Mesenchymal stem cell (in vitro differentiated cells and primary cell): ENCODE measurements at regions not wholly inside any gene's neighbourhood (a gene's known extent, or its start where the extent isn't known, plus 50 kb on each side); places are given as distances from the start of the nearest gene placed in this dataset.

Experiments used
- DNase-seq: peaks from one replicate; pipeline ENCODE4 v3.0.0-alpha.2; 2013
- H2AFZ ChIP-seq: one replicate; pipeline ENCODE4 v1.6.1; 2013; ENCODE audit warnings: low read depth, mild to moderate bottlenecking, control low read depth, inconsistent platforms, low read length, moderate library complexity
- H2AK5ac ChIP-seq: 2 replicates; pipeline ENCODE4 v1.6.1; 2013; ENCODE audit warnings: low read length, moderate library complexity, mild to moderate bottlenecking, inconsistent platforms; ENCODE audit not compliant: severe bottlenecking
- H2BK120ac ChIP-seq: one replicate; pipeline ENCODE4 v1.6.1; 2013; ENCODE audit warnings: low read depth, mild to moderate bottlenecking, inconsistent platforms, low read length, moderate library complexity
- H2BK12ac ChIP-seq, 2 experiments: one replicate each; pipeline ENCODE4 v1.6.1; 2013; ENCODE audit warnings: inconsistent platforms in 2 of 2, low read length in 2 of 2, mild to moderate bottlenecking in 2 of 2, moderate library complexity in 2 of 2, control low read depth in 1 of 2
- H2BK15ac ChIP-seq: one replicate; pipeline ENCODE4 v1.6.1; 2013; ENCODE audit warnings: mild to moderate bottlenecking, low read depth, inconsistent platforms; ENCODE audit not compliant: poor library complexity, severe bottlenecking
- H2BK5ac ChIP-seq: 2 replicates; pipeline ENCODE4 v1.6.1; 2013; ENCODE audit warnings: low read depth, mild to moderate bottlenecking, low read length, control low read depth, inconsistent platforms; ENCODE audit not compliant: poor library complexity, severe bottlenecking
- H3K14ac ChIP-seq, 2 experiments: one replicate each; pipeline ENCODE4 v1.6.1; 2013; ENCODE audit warnings: inconsistent platforms in 2 of 2, low read length in 2 of 2, control low read depth in 1 of 2, mild to moderate bottlenecking in 1 of 2, moderate library complexity in 1 of 2
- H3K18ac ChIP-seq, 2 experiments: one replicate each; pipeline ENCODE4 v1.6.1; 2013; ENCODE audit warnings: inconsistent platforms in 2 of 2, low read length in 2 of 2, control low read depth in 1 of 2, low read depth in 1 of 2, mild to moderate bottlenecking in 1 of 2
- H3K23ac ChIP-seq, 2 experiments: one replicate each; pipeline ENCODE4 v1.6.1; 2013; ENCODE audit warnings: inconsistent platforms in 2 of 2, low read length in 2 of 2, mild to moderate bottlenecking in 2 of 2, moderate library complexity in 2 of 2, control low read depth in 1 of 2
- H3K27ac ChIP-seq: 2 replicates; pipeline ENCODE4 v1.5.1; 2013; ENCODE audit warnings: mild to moderate bottlenecking, moderate library complexity, low read length, control low read depth, inconsistent platforms; ENCODE audit not compliant: poor library complexity, severe bottlenecking
- H3K27me3 ChIP-seq, 2 experiments: 2 replicates each; pipeline versions ENCODE4 v1.6.1 to v1.7.0; 2013; ENCODE audit warnings: low read length in 2 of 2, mild to moderate bottlenecking in 2 of 2, moderate library complexity in 2 of 2, control low read depth in 1 of 2, inconsistent platforms in 1 of 2; ENCODE audit not compliant: control insufficient read depth in 1 of 2, insufficient read depth in 1 of 2
- H3K36me3 ChIP-seq, 2 experiments: 2 replicates each; pipeline versions ENCODE4 v1.6.1 to v1.7.0; 2013; ENCODE audit warnings: low read length in 2 of 2, control low read depth in 1 of 2, inconsistent platforms in 1 of 2, low read depth in 1 of 2, mild to moderate bottlenecking in 1 of 2; ENCODE audit not compliant: insufficient read depth in 2 of 2, control insufficient read depth in 1 of 2
- H3K4ac ChIP-seq, 2 experiments: one replicate each; pipeline ENCODE4 v1.6.1; 2013; ENCODE audit warnings: inconsistent platforms in 2 of 2, low read length in 2 of 2, mild to moderate bottlenecking in 2 of 2, moderate library complexity in 2 of 2, control low read depth in 1 of 2, low read depth in 1 of 2
- H3K4me1 ChIP-seq: 2 replicates; pipeline ENCODE4 v1.6.1; 2013; ENCODE audit warnings: low read depth, low read length, control low read depth; ENCODE audit not compliant: control insufficient read depth, insufficient read depth
- H3K4me2 ChIP-seq: 2 replicates; pipeline ENCODE4 v1.6.1; 2013; ENCODE audit warnings: low read length, mild to moderate bottlenecking, inconsistent platforms; ENCODE audit not compliant: poor library complexity, severe bottlenecking
- H3K4me3 ChIP-seq, 2 experiments: 2 replicates each; pipeline versions ENCODE4 v1.5.1 to v1.7.0; 2013; ENCODE audit warnings: low read length in 2 of 2, mild to moderate bottlenecking in 2 of 2, control low read depth in 1 of 2, low read depth in 1 of 2; ENCODE audit not compliant: insufficient read depth in 1 of 2
- H3K79me1 ChIP-seq: replicated peaks from 2 replicates; pipeline ENCODE4 v1.6.1; 2013; ENCODE audit warnings: mild to moderate bottlenecking, control low read depth, low read length, inconsistent platforms; ENCODE audit not compliant: poor library complexity, severe bottlenecking
- H3K9ac ChIP-seq: 2 replicates; pipeline ENCODE4 v1.7.0; 2013; ENCODE audit warnings: mild to moderate bottlenecking, low read length, moderate library complexity
- H3K9me3 ChIP-seq: 2 replicates; pipeline ENCODE4 v1.7.0; 2013; ENCODE audit warnings: mild to moderate bottlenecking, low read length; ENCODE audit not compliant: control insufficient read depth
- H4K8ac ChIP-seq: one replicate; pipeline ENCODE4 v1.6.1; 2013; ENCODE audit warnings: inconsistent platforms, mild to moderate bottlenecking, low read length, moderate library complexity
- H4K91ac ChIP-seq: one replicate; pipeline ENCODE4 v1.6.1; 2013; ENCODE audit warnings: mild to moderate bottlenecking, low read length, inconsistent platforms
- WGBS: methylation state at CpG from one replicate; pipeline ENCODE4 v1.1.7; 2013; ENCODE audit warnings: mixed read lengths; 5-methylcytosine and 5-hydroxymethylcytosine counted together

DNA sequence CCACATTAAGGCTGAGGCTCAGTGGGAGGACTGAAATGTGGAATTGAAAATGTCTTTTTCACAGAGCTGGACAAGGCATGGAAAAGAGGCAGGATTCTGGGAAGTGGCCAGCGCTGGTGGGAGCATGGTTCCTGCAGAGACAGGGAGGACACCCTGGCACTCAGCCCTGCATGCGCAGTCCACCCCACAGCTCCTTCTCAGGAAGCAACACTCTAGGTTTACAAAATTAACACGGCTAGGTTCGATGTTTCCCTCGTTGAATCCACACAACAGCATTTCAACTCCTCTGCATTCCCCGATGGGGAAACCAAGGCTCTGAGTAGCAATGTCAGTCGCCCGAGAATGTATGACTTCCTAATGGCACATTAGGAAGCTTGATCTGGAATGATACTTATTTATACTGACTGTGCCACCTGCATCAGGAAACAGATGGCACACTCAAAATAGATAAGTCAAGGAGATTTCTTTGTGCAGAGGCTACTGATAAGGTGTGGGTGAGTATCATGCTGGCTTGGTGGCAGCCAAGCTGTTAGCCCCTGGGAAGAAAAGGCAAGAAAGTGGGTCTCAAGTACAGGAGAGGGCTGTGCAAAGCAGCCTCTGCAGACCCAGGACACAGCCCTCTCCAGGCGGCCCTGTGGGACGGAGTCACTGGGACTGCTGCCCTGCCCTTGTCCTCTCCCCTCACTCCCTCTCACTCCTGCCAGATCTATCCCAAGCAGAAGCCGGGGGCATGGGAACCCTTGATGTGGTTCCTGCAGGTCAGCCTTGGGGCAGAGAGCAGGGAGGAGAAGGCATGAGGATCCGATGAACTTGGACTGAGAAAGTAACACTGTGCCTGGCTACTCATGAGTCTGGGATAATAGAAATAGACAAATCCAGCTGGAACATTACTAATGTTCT lies 158.4 kb upstream of the FHL2 start:
- no peak for DNase-seq
- Histone ChIP-seq H2AK5ac (no peak overlapping the region), H3K4me2 (no peak overlapping the region), H4K91ac (no peak overlapping the region), H3K79me1 (no peaks in the 10 kb centered on the region), H2BK120ac (no peak overlapping the region), H3K36me3 (no peaks in the 10 kb centered on the region), H3K18ac (no peak overlapping the region), H3K9ac (no peak overlapping the region), H2BK5ac (no peak overlapping the region), H3K27me3 (peaks cover 28 to 80% of the 10 kb centered on the region in 2 experiments), H4K8ac (no peak overlapping the region), H3K14ac (no peak overlapping the region), H2BK15ac (no peak overlapping the region), H3K4me1 (peaks cover 4% of the 10 kb centered on the region), H2BK12ac (no peak overlapping the region), H3K4ac (no peak overlapping the region), H3K27ac (no peak overlapping the region), H3K9me3 (no peaks in the 10 kb centered on the region), H3K23ac (peak overlapping the region in 1 of 2 experiments; percentile 31), H3K4me3 (no peak overlapping the region), H2AFZ (no peak overlapping the region)
- 92% methylated on average over 9 of the region's 12 CpGs for WGBS

- Histone ChIP-seq H3K4ac (no peak overlapping the region), H3K36me3 (no peaks in the 10 kb centered on the region), H3K14ac (no peak overlapping the region), H3K4me2 (no peak overlapping the region), H3K79me1 (no peaks in the 10 kb centered on the region), H3K18ac (no peak overlapping the region), H2BK120ac (no peak overlapping the region), H2BK15ac (no peak overlapping the region), H3K27ac (no peak overlapping the region), H3K23ac (no peak overlapping the region), H3K4me1 (peaks cover 4% of the 10 kb centered on the region), H2BK12ac (no peak overlapping the region), H4K91ac (no peak overlapping the region), H3K9ac (no peak overlapping the region), H4K8ac (no peak overlapping the region), H3K27me3 (peaks cover 28 to 79% of the 10 kb centered on the region in 2 experiments), H3K9me3 (no peaks in the 10 kb centered on the region), H3K4me3 (no peak overlapping the region), H2AFZ (no peak overlapping the region), H2BK5ac (no peak overlapping the region), H2AK5ac (no peak overlapping the region)
- WGBS: 84% methylated on average over 3 of the region's 3 CpGs
- no peak for DNase-seq
These were observed 157.5 kb upstream of the FHL2 start for GRCh38 chr2:105556366-105556765.

DNA sequence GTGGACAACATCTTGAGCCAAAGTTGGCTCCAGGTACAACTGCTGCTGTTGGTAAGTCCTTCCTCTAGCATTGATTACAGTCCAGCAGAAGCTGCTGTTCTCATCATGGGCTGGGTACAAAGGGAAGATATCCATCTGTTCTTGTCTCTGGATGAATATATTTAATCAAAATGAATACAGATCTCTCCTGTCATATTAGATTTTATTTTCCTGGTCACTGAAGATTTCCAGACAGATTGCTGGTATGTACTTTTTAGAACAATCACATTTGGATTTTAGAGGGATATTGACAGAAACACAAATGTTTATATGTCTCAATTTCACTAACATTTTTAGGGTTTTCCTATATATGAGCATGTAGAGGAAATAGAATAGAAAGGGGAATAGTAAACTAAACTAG lies 155.4 kb upstream of the FHL2 start:
- Histone ChIP-seq H2BK120ac (no peak overlapping the region), H4K91ac (no peak overlapping the region), H3K79me1 (no peaks in the 10 kb centered on the region), H3K23ac (no peak overlapping the region), H2BK5ac (no peak overlapping the region), H4K8ac (no peak overlapping the region), H2AFZ (no peak overlapping the region), H3K4me3 (no peak overlapping the region), H3K9ac (no peak overlapping the region), H2BK12ac (no peak overlapping the region), H3K27me3 (peaks cover 20 to 61% of the 10 kb centered on the region in 2 experiments), H2BK15ac (no peak overlapping the region), H3K27ac (no peak overlapping the region), H2AK5ac (no peak overlapping the region), H3K4me1 (peaks cover 4% of the 10 kb centered on the region), H3K4ac (no peak overlapping the region), H3K36me3 (no peaks in the 10 kb centered on the region), H3K18ac (no peak overlapping the region), H3K9me3 (no peaks in the 10 kb centered on the region), H3K14ac (no peak overlapping the region), H3K4me2 (no peak overlapping the region)
- no peak for DNase-seq

GRCh38 chr2:105553538-105554196 lies 154.8 kb upstream of the FHL2 start:
- no peak overlapping the region for H3K14ac ChIP-seq
- peak overlapping the region; percentile 32 for H3K27ac ChIP-seq
- H3K23ac ChIP-seq: no peak overlapping the region
- H2BK12ac ChIP-seq: no peak overlapping the region
- peaks cover 4% of the 10 kb centered on the region for H3K4me1 ChIP-seq
- H3K27me3 ChIP-seq: peaks cover 18 to 55% of the 10 kb centered on the region in 2 experiments
- no peak overlapping the region for H3K4me3 ChIP-seq
- no peak overlapping the region for H3K9ac ChIP-seq
- no peak overlapping the region for H2BK15ac ChIP-seq
- H3K18ac ChIP-seq: no peak overlapping the region
- no peaks in the 10 kb centered on the region for H3K36me3 ChIP-seq
- WGBS: 72% methylated on average over 8 of the region's 9 CpGs
- H3K4ac ChIP-seq: no peak overlapping the region
- H2AFZ ChIP-seq: no peak overlapping the region
- H4K8ac ChIP-seq: no peak overlapping the region
- no peaks in the 10 kb centered on the region for H3K9me3 ChIP-seq
- H3K79me1 ChIP-seq: no peaks in the 10 kb centered on the region
- peak overlapping the region; percentile 65 for H3K4me2 ChIP-seq
- H4K91ac ChIP-seq: no peak overlapping the region
- H2BK5ac ChIP-seq: no peak overlapping the region
- DNase-seq: no peak
- no peak overlapping the region for H2AK5ac ChIP-seq
- H2BK120ac ChIP-seq: no peak overlapping the region
